Peyer's patch (tissue), 4 donors: ENCODE measurements at regions not wholly inside any gene's neighbourhood (a gene's known extent, or its start where the extent isn't known, plus 50 kb on each side); places are given as distances from the start of the nearest gene placed in this dataset.

Experiments
- DNase-seq, 3 donors: peaks; one replicate each; pipeline ENCODE4 v3.0.0-alpha.2; 2017 to 2019
- H3K27ac ChIP-seq, 4 donors: fragments of 200-600 bp; sonication (generic); one replicate each; pipeline ENCODE4 v1.5.1; 2016 to 2019
- H3K27me3 ChIP-seq, 2 donors: fragments of 200-600 bp; sonication (generic); one replicate each; pipeline ENCODE4 v1.5.1; 2019
- H3K36me3 ChIP-seq, 3 donors: fragments of 200-600 bp; sonication (generic); one replicate each; pipeline ENCODE4 v1.5.1; 2016 to 2019
- H3K4me1 ChIP-seq, 4 donors: fragments of 200-600 bp; sonication (generic); one replicate each; pipeline ENCODE4 v1.5.1; 2016 to 2019
- H3K4me3 ChIP-seq, 4 donors: fragments of 200-600 bp; sonication (generic); 1 replicate in 3 of 4; 2 replicates in 1 of 4; pipeline ENCODE4 v1.5.1; 2016 to 2019; ENCODE audit warnings: mild to moderate bottlenecking in 1 of 4
- H3K9me3 ChIP-seq, 4 donors: fragments of 200-600 bp; sonication (generic); one replicate each; pipeline ENCODE4 v1.5.1; 2016 to 2019; ENCODE audit warnings: mild to moderate bottlenecking in 1 of 4
- POLR2A ChIP-seq, 2 donors: fragments of 450-650 bp; IDR thresholded peaks; one replicate each; pipeline ENCODE4 v1.5.1; 2017; ENCODE audit warnings: antibody characterized with exemption in 2 of 2, mild to moderate bottlenecking in 2 of 2, moderate library complexity in 2 of 2
- TF ChIP-seq, protein P1 (sequence below), 6 experiments: fragments of 450-650 bp in 4 of 6; fragments of 200-600 bp in 2 of 6; sonication (generic) in 1 of 6; IDR thresholded peaks; one replicate each; pipeline ENCODE4 v1.5.1; 2017 to 2019; ENCODE audit warnings: antibody characterized with exemption in 6 of 6, mild to moderate bottlenecking in 3 of 6, moderate library complexity in 1 of 6

DNA sequence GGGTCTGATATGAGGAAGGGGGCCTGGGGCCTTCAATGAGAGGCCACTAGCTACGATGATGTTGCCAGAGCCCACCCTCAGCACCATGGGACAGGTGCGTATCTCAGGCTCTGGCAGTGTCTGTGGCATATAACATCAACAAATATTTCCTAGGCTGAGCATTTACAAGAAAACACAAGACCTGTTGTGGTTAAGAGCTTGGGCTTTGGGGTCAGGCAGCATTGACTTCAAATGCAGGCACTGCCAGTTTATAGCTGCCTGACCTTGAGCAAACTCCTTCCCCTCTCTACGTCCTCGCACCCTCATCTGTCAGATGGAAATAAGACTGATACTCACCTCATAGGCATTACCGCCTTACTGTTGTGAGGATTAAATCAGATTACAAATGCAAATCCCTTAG is 156.0 kb downstream of the KATNAL1 start:
- TF ChIP-seq, protein P1, sequence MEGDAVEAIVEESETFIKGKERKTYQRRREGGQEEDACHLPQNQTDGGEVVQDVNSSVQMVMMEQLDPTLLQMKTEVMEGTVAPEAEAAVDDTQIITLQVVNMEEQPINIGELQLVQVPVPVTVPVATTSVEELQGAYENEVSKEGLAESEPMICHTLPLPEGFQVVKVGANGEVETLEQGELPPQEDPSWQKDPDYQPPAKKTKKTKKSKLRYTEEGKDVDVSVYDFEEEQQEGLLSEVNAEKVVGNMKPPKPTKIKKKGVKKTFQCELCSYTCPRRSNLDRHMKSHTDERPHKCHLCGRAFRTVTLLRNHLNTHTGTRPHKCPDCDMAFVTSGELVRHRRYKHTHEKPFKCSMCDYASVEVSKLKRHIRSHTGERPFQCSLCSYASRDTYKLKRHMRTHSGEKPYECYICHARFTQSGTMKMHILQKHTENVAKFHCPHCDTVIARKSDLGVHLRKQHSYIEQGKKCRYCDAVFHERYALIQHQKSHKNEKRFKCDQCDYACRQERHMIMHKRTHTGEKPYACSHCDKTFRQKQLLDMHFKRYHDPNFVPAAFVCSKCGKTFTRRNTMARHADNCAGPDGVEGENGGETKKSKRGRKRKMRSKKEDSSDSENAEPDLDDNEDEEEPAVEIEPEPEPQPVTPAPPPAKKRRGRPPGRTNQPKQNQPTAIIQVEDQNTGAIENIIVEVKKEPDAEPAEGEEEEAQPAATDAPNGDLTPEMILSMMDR (IDR thresholded peaks at IDR 0.05), result no peak
- TF ChIP-seq POLR2A (IDR thresholded peaks at IDR 0.05), result no peak
- no peaks in the 10 kb centered on the region for H3K36me3 ChIP-seq
- H3K4me3 ChIP-seq, result no peak overlapping the region
- peaks cover 0 to 6% (median 0%) of the 10 kb centered on the region in 4 donors for H3K4me1 ChIP-seq
- H3K9me3 ChIP-seq, result no peaks in the 10 kb centered on the region
- no peaks in the 10 kb centered on the region for H3K27me3 ChIP-seq
- no peak overlapping the region for H3K27ac ChIP-seq
- DNase-seq, result no peak

DNA sequence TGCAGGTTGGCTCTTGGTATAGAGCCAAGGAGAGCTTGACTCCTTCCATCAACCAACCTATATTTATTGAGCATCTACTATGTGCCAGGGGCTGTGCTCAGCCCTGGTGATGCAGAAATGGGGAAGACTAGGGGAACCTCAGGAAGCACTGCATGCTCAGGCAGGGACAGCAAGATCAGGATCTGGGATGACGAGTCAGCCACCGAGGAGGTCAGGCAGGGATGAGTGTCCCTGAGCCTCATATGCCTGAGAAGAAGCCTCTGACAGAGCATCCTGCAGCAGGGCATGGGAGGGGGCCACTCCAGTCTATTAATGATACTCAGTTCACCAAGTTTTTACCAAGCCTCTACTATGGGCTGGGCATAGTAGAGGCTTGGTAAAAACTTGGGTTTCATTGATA is 158.1 kb downstream of the KATNAL1 start:
- no peak for TF ChIP-seq POLR2A (IDR thresholded peaks at IDR 0.05)
- TF ChIP-seq, protein P1 (IDR thresholded peaks at IDR 0.05), result no peak

DNA sequence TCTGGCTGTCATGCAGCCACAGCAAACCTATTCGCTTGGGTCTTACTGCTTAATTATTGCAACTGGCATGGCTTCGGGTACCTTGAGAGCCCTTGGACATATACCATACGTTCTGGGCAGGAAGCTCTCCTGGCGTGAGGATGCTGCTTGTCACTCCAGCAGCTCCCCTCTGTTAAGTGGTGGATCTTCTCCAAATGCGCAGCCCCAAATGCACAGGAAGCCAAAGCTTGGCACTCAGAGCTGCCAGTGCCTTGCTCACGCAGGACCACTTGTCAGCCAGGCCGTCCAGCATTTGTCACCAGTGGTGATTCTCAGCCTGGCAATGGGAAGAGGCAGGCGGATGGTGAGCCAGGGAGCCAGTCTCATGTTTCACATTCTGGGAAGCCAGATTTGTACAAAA is 158.6 kb downstream of the KATNAL1 start:
- no peaks in the 10 kb centered on the region for H3K9me3 ChIP-seq
- TF ChIP-seq, protein P1 (IDR thresholded peaks at IDR 0.05), result no peak
- no peak for TF ChIP-seq POLR2A (IDR thresholded peaks at IDR 0.05)

More for the DNA sequence above, 158.1 kb downstream of the KATNAL1 start:
- no peaks in the 10 kb centered on the region for H3K27me3 ChIP-seq
- H3K27ac ChIP-seq, result peak overlapping the region in 2 of 4 donors; percentile 34 to 65
- peaks cover 0 to 6% (median 0%) of the 10 kb centered on the region in 4 donors for H3K4me1 ChIP-seq
- no peak overlapping the region for H3K4me3 ChIP-seq
- no peak for DNase-seq
- no peaks in the 10 kb centered on the region for H3K9me3 ChIP-seq
- H3K36me3 ChIP-seq, result no peaks in the 10 kb centered on the region

DNA sequence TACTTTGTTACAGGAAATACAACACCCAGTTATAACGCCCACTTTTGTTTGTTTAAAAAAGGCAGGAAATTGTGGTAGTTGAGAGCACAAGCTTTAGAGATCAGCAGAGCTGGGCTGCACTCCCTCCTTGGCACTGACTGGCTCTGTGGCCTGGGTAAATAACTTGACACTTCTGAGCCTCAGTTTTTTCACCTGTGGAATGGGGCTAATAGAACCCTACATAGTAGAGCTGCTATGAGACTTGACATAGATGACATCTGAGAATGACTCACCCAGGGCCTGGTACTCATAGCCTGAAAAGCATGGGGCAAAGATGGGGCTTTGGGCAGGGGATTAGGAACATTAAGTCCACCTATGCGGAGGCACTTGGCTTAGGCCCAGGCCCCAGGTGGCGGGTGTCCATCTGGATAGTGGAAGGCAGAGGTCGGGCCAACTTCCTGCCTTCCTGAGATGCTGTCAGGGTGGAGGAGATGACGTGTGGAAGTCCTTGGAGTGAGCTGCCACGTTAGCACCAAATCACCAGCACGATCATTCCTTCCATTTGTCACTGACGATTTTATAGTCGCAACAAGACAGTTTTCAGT is 159.1 kb downstream of the KATNAL1 start:
- H3K4me1 ChIP-seq, result peaks cover 0 to 6% (median 0%) of the 10 kb centered on the region in 4 donors
- no peaks in the 10 kb centered on the region for H3K36me3 ChIP-seq
- H3K27me3 ChIP-seq, result no peaks in the 10 kb centered on the region
- peak in 2 of 3 donors; percentile 47 to 68 for DNase-seq
- no peak overlapping the region for H3K4me3 ChIP-seq
- TF ChIP-seq, protein P1 (IDR thresholded peaks at IDR 0.05), result no peak
- no peak for TF ChIP-seq POLR2A (IDR thresholded peaks at IDR 0.05)
- peak overlapping the region; percentile 20 to 65 (median 46) for H3K27ac ChIP-seq
- no peaks in the 10 kb centered on the region for H3K9me3 ChIP-seq

More for the DNA sequence above, 158.6 kb downstream of the KATNAL1 start:
- no peak for DNase-seq
- Histone ChIP-seq H3K4me3 (no peak overlapping the region), H3K36me3 (no peaks in the 10 kb centered on the region), H3K27ac (peak overlapping the region; percentile 20 to 65 (median 46)), H3K4me1 (peaks cover 0 to 6% (median 0%) of the 10 kb centered on the region in 4 donors), H3K27me3 (no peaks in the 10 kb centered on the region)

DNA sequence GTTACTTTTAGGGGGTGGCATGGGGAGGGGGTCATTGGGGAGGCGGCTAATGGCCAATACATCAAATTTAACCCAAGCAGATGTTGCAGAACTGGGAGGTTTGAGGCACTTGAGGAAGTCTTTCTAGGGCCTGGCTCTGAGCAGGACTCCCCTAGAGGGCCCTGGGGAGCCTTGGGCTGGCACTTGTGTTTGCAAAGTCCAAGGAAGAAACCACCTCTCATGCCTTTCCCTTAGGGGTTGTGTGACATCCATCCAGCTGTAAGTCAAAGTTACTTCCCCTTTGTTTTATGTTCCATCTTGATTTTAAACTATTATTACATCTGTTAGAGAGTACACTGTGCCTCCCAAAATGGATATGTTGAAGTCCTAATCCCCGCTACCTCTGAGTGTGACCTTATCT is 159.9 kb downstream of the KATNAL1 start:
- Histone ChIP-seq H3K4me1 (peaks cover 0 to 6% (median 0%) of the 10 kb centered on the region in 4 donors), H3K27ac (peak overlapping the region in 3 of 4 donors; percentile 18 to 65 (median 61)), H3K36me3 (no peaks in the 10 kb centered on the region), H3K4me3 (no peak overlapping the region), H3K27me3 (no peaks in the 10 kb centered on the region), H3K9me3 (no peaks in the 10 kb centered on the region)
- no peak for DNase-seq
- no peak for TF ChIP-seq POLR2A (IDR thresholded peaks at IDR 0.05)
- TF ChIP-seq, protein P1 (IDR thresholded peaks at IDR 0.05), result no peak
